ENCODE measurements at regions not wholly inside any gene's neighbourhood (a gene's known extent, or its start where the extent isn't known, plus 50 kb on each side); places are given as distances from the start of the nearest gene placed in this dataset.

DNA sequence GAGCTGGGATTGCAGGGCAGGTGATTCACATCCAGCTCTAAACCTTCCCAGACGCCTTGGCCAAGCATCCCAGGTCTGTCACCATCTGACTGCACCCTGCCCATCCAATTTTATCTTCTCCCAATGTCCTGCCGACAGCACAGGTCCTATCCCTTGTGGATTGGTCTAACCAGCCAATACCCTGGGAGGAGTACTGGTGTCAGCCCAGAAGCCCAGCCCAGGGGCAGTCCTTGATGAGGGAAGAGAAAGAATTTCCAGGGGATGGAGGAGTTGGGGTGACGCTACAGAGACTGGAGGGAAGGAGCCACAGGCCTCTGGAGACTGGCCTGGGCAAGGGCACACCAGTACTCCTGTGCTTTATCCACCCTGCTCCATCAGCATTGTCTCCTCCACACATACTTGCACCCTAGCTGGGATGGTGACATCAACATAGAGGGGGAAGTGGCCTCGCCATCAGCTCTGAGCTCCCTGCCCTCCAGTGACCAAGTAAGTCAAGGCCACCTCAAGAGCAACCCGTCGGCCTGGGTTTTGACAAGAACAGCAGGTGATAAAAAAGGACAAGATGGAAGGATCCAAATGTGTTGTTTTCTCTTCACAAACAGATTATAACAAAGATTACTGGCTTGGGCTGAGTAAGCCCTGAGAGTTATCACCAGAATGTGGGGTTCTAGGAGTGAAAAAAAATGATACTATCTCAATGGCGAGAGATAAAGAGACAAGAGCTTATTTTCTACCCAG, 114.6 kb downstream of the AQP9 start:
- intact Hi-C loops (cut with DNase I): no loop called here
- no peaks in the 10 kb centered on the region for H3K27me3 ChIP-seq
- H3K4me1 ChIP-seq: peaks cover 0 to 9% (median 4%) of the 10 kb centered on the region in 4 donors
- DNase-seq: no peak
- no peak for ATAC-seq
- H3K27ac ChIP-seq: no peak overlapping the region
- H3K36me3 ChIP-seq: no peaks in the 10 kb centered on the region
- H3K9me3 ChIP-seq: no peaks in the 10 kb centered on the region
- H3K4me3 ChIP-seq: no peak overlapping the region
- WGBS (ENCODE audit: insufficient coverage, low coverage, low lambda C conversion rate, missing lambda C conversion rate): 84% methylated on average over 6 of the region's 7 CpGs
- TF ChIP-seq, protein P1, sequence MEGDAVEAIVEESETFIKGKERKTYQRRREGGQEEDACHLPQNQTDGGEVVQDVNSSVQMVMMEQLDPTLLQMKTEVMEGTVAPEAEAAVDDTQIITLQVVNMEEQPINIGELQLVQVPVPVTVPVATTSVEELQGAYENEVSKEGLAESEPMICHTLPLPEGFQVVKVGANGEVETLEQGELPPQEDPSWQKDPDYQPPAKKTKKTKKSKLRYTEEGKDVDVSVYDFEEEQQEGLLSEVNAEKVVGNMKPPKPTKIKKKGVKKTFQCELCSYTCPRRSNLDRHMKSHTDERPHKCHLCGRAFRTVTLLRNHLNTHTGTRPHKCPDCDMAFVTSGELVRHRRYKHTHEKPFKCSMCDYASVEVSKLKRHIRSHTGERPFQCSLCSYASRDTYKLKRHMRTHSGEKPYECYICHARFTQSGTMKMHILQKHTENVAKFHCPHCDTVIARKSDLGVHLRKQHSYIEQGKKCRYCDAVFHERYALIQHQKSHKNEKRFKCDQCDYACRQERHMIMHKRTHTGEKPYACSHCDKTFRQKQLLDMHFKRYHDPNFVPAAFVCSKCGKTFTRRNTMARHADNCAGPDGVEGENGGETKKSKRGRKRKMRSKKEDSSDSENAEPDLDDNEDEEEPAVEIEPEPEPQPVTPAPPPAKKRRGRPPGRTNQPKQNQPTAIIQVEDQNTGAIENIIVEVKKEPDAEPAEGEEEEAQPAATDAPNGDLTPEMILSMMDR (IDR thresholded peaks at IDR 0.05): no peak
- TF ChIP-seq POLR2A (IDR thresholded peaks at IDR 0.05): no peak

DNA sequence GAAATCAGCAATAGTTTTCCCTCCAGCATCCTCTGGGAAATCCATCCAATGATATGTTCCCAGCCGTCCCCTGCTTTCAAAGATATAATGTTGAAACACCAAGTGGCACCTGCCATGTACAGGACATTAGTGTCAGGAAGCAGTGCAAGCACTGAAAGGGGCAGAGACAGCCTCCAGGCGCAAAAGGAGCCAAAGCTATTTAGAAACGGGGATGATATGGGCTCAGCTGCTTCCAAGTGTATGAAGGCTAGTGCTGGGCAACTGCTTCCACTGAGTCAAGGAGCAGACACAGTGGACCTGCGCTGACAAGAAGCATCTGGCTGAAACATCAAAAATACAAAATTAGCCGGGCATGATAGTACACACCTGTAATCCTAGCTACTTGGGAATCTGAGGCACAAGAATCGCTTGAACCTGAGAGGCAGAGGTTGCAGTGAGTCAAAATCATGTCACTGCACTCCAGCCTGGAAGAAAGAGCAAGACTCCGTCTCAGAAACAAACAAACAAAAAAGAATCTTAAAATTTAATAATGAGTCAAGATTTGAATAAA, 119.7 kb downstream of the AQP9 start:
- Histone ChIP-seq H3K4me3 (no peak overlapping the region), H3K4me1 (no peaks in the 10 kb centered on the region), H3K9me3 (no peaks in the 10 kb centered on the region), H3K27ac (no peak overlapping the region), H3K36me3 (no peaks in the 10 kb centered on the region), H3K27me3 (no peaks in the 10 kb centered on the region)
- WGBS (ENCODE audit: insufficient coverage, low coverage, low lambda C conversion rate, missing lambda C conversion rate): 89% methylated on average over 6 of the region's 7 CpGs
- TF ChIP-seq, protein P1 (IDR thresholded peaks at IDR 0.05): no peak
- no peak for TF ChIP-seq POLR2A (IDR thresholded peaks at IDR 0.05)
- no peak for ATAC-seq
- intact Hi-C loops (cut with DNase I): no loop called here
- no peak for DNase-seq

DNA sequence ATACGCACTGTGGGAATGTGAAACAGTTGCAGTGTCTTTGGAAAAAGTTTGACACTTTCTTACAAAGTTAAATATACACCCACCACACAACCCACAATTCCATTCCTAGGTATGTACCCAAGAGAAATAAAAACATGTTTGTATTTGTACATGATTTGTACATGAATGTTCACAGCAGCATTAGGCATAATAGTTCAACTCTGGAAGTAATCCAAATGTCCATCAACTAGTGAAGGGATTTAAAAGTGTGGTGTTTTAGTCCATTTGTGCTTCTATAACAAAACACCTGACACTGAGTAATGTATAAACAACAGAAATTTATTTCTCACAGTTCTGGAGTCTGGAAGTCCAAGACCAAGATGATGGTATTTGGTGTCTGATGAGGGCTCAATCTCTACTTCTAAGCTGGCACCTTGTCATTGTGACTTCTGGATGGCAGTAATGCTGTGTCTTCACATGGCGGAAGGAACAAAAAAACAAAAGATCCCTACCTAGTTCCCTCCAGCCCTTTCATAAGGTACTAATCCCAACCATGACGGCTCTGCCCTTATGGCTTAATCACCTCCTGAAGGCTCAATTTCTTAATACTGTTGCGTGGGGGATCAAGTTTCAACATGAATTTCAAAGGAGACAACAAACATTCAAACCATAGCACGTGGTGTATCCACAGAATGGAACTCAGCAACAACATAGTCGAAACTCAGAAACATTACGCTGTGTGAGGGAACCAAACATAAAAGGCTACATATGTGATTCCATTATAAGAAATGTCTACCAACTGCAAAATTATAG, 120.5 kb downstream of the AQP9 start:
- Histone ChIP-seq H3K4me1 (no peaks in the 10 kb centered on the region), H3K4me3 (no peak overlapping the region), H3K27me3 (no peaks in the 10 kb centered on the region), H3K9me3 (no peaks in the 10 kb centered on the region), H3K27ac (no peak overlapping the region), H3K36me3 (no peaks in the 10 kb centered on the region)
- intact Hi-C loops (cut with DNase I): no loop called here
- no peak for ATAC-seq
- TF ChIP-seq, protein P1 (IDR thresholded peaks at IDR 0.05): no peak
- TF ChIP-seq POLR2A (IDR thresholded peaks at IDR 0.05): no peak
- WGBS (ENCODE audit: insufficient coverage, low coverage, low lambda C conversion rate, missing lambda C conversion rate): 85% methylated on average over 6 of the region's 7 CpGs
- no peak for DNase-seq

DNA sequence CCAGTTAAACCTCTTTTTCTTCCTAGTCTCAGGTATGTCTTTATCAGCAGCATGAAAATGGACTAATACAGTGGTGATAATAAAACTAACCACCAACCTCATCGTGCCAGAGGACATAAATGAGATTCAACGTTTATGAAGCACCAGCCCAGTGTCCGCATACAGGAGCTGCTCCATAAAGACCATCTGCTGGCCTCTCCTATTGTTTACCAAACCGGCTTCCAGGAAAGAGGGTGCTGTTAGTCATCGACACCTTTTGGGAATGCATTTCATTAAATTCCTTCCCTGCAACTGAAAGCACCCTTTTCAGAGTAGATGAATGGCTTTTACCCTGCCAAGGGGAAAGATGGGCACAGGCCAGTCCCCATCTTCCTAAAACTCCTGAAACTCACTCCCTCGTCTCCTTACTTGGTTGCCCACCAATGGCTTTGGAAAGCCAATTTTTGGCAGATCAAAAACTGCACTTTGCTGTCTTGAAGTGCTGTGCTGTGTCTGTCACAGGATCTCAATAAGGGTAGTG, 122.1 kb downstream of the AQP9 start:
- Histone ChIP-seq H3K9me3 (no peaks in the 10 kb centered on the region), H3K4me1 (no peaks in the 10 kb centered on the region), H3K4me3 (no peak overlapping the region), H3K36me3 (no peaks in the 10 kb centered on the region), H3K27me3 (no peaks in the 10 kb centered on the region), H3K27ac (no peak overlapping the region)
- TF ChIP-seq, protein P1 (IDR thresholded peaks at IDR 0.05): no peak
- TF ChIP-seq POLR2A (IDR thresholded peaks at IDR 0.05): no peak
- DNase-seq (no peak), ATAC-seq (peak in 1 of 4 donors; percentile 44)
- WGBS (ENCODE audit: insufficient coverage, low coverage, low lambda C conversion rate, missing lambda C conversion rate): 78% methylated on average over 6 of the region's 6 CpGs
- intact Hi-C loops (cut with DNase I): no loop called here
